GM18499 (cell line): ENCODE measurements at regions not wholly inside any gene's neighbourhood (a gene's known extent, or its start where the extent isn't known, plus 50 kb on each side); places are given as distances from the start of the nearest gene placed in this dataset.

Source experiments
- ATAC-seq: cut with Tn5 transposase; IDR thresholded peaks from one replicate; pipeline ENCODE4 v1.9.1; 2021; ENCODE audit warnings: moderate number of reproducible peaks; ENCODE audit not compliant: insufficient read depth, unreplicated experiment

DNA sequence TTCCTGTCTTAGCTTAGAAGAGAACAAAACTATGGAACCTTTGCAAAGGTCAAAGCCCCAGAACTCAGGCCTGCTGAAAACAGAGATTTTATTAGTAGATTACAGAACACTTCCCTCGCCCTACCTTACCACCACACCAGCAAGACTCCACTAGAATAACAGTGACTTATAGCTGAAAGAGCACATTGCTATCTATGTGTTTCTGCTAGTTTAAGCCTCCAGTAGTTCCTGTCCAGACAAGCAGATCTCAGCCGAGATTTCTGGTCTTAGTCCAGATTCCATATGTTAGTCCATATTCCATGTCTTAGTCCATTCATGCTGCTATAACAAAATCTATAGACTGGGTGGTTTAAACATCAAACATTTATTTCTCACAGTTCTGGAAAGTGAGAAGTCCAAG lies 412.3 kb upstream of the ID4 start:
- no peak for ATAC-seq

DNA sequence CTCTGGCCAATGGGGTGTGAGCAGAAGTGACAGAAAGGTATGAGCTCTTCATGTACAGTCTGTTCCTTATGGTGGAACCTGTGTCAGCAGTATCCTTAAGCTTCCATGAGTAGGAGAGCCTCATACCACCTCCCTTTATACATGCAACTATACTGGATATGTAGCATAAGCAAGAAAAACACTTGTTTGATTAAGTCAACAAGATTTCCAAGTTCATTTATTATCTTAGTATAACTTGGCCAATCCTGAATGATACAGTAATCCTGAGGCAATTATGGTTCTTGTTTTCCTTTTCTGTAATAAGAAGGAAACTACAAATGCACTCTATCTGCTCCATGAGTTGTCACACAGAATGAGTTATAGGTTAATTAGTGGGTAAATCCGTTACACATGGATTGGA lies 409.6 kb upstream of the ID4 start:
- ATAC-seq = no peak

DNA sequence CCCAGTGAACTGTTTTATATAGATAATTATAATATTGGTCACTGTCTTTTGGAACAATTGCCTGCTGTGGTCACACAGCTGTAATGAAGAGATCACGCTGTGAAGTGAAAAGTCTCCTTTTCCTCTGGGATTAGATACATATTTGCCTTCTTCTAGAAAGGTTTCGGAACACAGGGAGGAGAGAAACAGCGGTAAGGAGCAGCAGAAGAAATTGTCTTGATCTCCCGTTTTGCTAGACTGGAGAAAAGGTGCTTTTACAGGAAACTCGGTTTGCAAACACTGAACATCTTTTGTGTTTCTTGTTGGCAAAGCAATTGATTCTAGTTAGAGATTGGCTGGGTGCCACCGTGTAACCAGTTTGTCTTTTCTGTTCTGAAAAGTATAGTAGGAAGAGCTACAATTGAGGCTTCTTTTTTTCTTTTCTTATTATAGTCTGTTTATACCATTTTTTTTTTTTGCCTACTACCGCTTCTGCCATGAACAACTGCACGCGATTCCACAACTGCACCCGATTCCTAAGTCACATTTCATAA lies 404.1 kb upstream of the ID4 start:
- ATAC-seq = no peak

DNA sequence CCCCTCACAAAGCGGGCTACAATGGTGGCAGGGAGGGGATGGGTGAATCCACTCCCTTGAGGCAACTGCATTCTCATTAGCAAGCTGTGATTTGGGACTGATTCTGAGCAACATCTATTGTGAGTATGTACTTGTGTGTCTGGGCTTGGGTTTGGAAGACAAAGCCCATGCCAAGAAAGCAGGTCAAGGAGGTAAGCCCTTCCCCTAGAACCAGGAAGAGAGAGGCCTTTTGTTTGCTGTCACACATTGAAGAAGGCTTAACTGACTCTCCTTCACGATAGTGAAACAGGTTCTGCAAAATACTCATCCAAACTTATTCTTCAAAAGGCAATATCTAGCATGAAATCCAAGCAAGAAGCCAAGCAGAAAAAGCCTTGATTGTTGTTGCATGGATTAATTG lies 403.1 kb upstream of the ID4 start:
- no peak for ATAC-seq

DNA sequence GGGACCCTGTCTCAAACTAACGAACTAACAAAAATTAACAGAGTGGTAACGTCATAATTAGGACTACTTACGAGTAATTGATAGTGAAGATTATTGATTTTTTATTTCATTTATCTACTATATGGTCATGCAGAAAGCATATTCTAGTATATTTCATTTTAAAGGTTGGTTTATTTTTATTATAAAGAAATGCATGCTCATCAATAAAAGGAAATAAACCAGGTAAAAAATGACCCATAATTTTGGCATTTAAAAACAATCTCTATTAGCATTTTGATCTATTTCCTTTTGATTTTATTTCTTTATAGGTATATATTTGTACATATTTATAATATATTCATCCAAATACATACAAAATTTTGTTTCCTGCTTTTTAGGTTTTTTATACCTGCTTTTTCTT lies 401.4 kb upstream of the ID4 start:
- no peak for ATAC-seq

DNA sequence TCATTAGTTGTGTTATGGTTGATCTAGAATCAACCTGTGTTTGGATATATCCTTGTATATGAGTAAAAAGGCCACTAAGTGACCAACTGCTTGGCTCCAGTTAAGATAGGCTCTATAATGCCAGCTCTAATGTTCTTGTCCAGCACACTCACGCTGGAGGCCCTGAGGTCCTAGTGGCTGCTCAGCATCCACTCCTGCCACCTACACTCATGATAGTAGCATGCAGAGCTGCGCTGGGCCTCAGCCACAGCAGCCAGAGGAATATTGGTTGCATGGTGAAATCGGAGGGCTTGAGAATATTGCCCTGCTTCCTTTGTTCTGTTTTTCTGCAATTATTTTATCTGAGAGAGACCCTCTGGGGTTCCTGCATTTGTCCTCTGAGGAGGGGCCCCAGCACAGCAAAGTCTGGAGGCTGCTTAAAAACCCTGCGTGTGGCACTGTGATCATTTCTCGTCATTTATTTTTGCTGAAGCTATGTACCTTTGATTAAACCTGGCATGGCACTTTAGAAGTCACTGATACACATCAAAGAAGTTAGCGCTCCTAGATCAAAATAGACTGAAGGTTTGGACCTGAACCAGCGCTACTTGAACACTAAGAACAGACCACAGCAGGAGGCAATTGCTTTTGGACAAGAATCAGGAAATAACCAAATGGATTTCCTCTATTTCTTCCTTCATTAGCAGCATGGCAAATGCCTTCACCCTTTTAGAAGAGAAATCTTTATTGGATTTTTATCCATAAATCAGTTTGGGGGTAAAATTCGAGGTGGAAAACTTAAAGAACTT lies 398.4 kb upstream of the ID4 start:
- ATAC-seq = no peak

DNA sequence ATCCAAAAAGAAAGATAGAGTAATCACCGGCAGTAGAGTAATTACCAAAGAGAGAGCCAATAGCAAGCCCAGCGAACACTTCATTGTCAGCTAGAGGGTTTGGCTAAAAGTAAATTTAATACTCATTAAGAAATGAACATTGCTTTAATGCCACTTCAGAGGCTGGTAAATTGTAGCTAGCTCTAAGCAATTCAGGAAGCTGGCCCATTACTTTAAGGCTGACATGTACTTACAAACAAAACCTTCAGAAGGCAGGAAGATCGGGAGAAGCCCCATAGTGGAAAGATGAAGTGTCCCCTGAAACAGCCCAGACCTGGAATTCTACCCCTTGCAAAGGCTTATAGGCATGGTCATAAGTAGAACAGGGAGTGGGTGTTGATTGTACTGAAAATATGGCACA lies 396.6 kb upstream of the ID4 start:
- ATAC-seq = no peak

DNA sequence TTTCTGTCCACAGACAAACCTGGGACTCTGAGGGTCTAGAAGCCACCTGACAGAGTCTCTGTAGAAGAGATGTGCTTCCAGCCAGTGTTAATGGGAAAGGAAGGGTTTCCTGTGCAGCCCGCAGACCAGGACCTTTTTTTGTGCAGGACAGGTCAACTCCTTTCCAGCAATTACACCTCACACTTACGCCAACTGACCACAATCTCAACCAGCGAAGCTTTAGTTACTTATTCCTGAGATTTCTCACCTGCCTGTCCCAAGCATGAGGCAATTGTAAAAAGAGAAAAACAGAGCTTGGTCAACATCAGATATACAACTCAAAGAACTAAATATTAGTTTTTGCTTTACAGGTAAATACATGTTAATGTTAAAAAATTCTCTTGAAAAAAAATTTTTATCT lies 393.8 kb upstream of the ID4 start:
- no peak for ATAC-seq

DNA sequence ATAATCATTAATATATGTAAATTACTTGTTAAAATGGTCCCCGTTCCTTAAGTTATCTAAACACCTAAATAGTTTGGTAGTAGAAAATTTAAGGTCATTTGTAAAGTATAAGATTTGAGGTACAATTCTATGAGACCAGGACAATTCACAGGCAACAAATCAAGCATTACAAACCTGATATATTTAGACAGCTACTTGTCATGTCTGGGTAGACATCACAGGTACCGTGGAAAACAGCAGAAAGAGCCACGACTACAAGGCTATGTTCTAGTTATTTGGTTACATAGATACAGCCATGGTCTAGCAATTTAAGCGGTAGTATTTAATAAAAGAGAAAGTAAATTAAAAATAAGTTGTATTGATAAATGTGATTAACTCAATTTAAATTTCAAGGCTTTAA lies 393.1 kb upstream of the ID4 start:
- no peak for ATAC-seq

DNA sequence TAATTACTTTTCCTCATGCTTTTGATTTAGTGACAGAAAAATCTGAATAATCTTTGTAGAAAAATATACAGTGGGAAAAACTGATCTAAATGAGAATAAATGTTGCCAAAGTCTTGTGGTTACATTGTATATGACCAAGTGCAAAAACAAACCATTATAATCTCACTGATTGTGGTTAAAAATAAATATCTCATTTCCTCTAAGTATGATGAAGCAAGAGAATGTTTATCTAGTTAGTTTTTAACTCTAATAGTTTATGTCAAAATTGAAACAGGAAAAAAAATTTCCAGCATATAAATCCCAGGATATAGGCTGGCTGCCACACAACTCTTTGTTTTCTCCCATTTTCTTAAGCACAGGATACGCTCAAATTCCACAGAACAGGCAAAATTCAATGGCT lies 392.7 kb upstream of the ID4 start:
- no peak for ATAC-seq

DNA sequence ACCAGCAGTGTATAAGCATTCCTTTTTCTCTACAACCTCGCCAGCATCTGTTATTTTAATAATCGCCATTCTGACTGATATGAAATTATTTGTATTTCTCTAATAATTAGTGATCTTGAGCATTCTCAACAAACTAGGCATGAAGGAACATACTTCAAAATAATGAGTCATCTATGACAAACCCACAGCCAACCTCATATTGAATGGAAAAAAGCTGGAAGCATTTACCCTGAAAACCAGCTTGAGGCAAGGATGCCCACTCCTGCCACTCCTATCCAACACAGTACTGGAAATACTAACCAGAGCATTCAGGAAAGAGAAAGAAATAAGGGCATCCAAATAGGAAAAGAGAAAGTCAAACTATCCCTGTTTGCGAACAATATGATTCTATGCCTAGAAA lies 390.6 kb upstream of the ID4 start:
- no peak for ATAC-seq

DNA sequence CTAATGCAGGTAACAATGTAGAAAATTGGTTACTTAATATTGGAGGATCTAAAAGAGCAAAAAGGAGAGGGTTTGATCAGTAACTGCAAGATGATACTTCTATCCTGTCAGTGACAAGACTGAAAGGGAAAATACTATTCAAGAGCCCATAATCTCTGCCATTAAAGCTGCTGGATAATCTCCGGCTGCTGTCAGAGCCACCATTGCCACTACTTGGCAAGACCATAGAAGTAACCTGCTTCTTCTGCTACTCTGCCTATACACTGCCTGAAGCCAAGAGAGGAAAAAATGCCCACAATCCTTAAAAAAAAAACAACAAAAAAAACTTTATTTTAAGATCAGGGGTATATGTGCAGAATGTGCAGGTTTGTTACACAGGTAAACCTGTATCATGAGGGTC lies 386.5 kb upstream of the ID4 start:
- no peak for ATAC-seq

DNA sequence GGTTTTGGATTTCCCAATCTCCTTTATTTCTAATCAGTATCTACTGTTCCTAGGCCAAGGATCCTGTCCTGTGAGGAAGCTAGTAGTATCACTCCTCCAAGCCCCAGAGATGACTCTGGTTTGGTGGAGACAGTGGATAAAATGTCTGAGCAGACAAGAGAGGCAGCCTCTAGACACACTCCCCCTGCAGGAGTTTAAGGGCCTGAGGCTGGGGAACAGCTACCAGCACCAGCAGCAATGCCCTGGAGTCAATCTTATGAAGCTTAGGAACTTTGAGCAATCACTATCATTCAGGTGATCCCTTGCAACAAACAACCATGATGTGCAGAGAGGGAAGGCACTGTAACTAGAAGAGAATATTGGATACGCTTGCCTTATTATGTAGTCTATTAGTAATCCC lies 384.7 kb upstream of the ID4 start:
- no peak for ATAC-seq

DNA sequence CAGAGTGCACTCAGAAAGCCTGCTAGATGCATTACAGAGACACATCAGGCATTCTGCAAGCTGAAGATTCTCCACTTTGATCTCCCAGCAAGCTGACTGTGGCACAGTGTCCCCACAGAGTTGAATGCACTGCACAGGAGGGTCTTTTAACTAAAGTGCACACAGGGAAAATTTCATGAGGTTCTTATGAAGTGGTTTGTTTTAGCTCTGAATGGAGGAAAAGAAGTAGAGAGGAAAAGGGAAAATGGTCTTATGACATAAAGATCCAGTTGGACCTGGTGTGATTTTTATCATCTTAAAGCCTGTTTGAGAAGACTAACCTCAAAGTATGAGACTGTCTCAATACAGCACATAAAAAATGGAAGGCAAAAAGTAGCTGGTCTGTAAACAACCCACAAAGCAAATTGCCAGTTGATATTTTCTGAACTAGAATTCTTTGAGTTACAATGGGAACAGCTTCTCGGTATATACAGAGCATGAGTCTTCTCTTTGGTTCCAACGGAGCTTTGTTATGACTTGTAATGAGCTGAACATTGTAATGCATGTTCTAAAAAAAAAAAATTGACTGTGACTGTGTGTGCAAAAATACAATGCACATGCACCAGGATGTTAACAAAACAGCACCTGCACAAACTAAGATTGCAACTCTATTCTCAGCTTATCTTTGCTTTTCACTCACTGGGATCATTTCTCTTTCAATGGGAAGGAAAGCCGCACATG lies 383.0 kb upstream of the ID4 start:
- no peak for ATAC-seq

DNA sequence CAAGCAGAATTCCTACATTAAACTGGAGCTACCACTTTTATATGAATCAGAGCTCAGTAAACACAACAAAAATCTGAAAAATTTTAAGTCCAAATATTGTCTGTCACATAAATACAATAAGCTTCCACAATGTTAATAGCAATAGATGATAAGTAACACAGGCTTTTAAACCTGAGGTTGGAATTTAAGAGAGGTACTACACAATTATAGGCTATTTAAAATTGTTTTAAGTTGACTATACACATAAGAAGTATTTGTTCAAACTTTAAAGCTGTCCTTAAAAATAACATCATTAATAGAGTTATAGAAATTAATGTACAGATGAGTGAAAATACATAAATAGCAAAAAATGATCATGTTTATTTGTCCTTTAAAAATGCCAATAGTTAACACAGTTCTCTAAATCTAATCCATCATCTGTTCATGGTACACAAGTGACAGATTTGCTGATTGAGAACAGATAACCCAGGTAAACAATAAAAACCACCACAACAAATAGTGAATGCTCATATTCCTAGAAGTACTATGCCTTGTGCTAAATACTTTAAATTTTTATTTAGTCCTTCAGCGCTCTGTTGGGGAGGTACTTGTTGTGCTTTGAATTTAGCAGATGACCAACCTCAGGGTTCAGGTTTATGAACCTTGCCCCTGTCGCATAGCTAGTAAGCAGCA lies 382.3 kb upstream of the ID4 start:
- no peak for ATAC-seq

DNA sequence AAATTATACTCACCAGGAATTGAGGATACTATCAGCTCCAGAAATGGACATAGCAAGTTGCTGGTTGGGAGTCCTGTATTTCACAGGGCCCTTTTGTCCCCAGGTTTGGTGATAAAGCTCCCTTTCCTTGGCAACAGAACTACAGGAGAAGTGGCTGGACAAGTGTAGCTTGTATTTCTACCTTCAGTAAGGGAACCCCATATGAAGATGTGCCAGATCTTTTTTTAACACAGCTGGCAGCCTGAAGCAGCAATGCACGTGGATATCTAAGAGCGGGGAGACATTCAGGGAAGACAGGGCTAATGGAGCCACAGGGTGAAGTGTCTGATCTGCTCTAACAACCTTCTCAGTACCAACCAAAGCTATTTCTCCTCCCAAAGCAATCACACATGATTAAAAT lies 373.9 kb upstream of the ID4 start:
- no peak for ATAC-seq

DNA sequence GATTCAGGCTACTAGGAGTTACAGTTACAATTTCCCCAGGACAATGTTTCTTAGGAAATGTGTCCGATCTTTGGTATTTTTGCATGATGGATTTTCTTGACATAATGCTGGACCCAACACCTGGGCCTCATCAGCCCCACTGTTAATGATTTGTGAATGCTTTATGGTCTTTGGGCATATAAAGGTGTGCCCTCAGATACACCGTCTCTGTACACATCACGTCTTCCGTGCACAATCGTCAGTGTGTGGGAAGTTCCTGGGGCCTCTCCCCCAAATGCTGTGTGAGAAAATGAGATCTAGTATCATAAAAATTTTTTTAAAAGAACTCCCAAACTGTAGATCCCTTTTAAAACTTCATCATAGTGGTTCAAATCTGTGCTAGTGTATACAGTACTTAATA lies 373.2 kb upstream of the ID4 start:
- no peak for ATAC-seq

DNA sequence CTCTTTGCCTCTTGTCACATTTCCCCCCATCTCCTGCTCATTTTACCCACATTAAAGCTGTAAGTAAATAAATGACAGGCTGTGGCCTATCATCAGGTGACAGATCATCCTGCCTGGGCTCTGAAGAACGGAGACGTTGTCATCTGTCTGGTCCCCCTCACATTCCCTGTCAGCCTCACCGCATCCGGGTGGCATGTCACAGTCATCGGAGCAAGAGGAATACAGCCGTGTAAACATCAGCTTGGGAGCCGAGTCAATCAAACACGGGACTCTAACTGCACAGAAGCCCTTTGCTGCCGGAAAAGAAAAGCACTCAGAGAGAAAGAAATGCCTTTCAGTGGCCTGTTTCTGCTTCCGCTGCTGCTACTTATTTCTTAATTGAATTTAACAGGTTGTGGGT lies 371.9 kb upstream of the ID4 start:
- ATAC-seq = no peak

DNA sequence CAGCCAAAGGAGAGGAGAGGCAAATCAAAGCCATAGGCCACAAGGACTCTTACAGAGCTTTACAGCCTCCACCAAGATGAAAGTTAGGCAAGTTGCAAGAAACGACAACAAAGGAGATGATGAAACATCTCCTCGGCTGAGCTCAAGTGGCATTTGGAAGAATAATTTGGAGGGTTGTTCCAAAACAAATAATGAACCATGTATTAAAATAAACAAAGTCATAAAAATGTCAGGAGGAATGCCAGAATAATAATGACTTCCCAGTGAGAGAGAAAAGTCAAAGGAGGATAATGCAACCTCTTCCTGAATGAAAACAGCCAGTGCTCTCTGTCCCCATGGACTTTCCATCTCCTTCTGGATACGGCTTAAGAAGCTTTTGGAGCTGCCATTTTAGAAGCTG lies 371.4 kb upstream of the ID4 start:
- ATAC-seq = no peak

DNA sequence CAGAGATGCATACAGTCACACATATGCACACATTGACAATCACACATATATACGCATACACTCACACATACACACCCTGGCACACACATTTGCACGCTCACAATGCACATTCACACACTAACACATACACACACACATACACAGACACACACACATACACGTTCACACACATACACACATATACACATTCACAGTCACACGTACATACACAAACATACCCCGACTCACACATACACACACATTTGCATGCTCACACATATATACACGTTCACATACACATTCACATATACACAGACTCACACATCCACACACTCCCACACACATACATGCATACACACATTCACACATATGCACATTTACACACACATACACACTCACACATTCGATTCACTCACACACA lies 366.8 kb upstream of the ID4 start:
- no peak for ATAC-seq

DNA sequence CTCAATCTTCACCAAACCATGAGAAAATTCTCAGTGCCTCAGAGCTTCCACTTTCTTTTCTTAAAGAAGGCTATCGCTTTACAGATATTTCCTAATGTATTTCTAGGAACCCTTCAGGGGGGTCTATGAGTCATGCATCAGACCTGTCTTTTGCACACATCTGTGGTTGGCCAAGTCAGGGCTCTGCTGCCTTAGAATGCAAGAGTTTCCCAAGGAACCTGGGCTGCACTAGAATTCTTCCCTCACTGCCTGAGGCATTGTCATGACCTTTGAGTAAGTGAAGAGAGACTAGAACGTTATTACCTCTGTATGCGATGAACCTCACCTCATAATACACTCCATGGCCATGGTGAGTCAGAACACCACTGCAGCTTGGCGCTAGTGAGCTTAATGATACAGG lies 365.0 kb upstream of the ID4 start:
- ATAC-seq = no peak
